ENCODE measurements at regions not wholly inside any gene's neighbourhood (a gene's known extent, or its start where the extent isn't known, plus 50 kb on each side); places are given as distances from the start of the nearest gene placed in this dataset.

- FAIRE-seq (no peak), DNase-seq (ENCODE audit: low spot score in 2 of 2) (no peak)
Measured at GRCh38 chr13:64910096-64910495, 2320.0 kb downstream of the PCDH9 start.

- FAIRE-seq = no peak
- no peak for DNase-seq (ENCODE audit: low spot score in 2 of 2)
Measured at GRCh38 chr13:64909184-64909583, 2321.0 kb downstream of the PCDH9 start.

GRCh38 chr13:64900039-64900438, 2330.1 kb downstream of the PCDH9 start:
- no peak for FAIRE-seq
- no peak for DNase-seq (ENCODE audit: low spot score in 2 of 2)

- no peak for FAIRE-seq
- DNase-seq (ENCODE audit: low spot score in 2 of 2) = no peak
Measured at GRCh38 chr13:64884976-64885375, 2345.2 kb downstream of the PCDH9 start.

GRCh38 chr13:64877176-64877575, 2353.0 kb downstream of the PCDH9 start:
- no peak for FAIRE-seq
- DNase-seq (ENCODE audit: low spot score in 2 of 2) = no peak

GRCh38 chr13:64871742-64872141, 2358.4 kb downstream of the PCDH9 start:
- FAIRE-seq (no peak), DNase-seq (ENCODE audit: low spot score in 2 of 2) (no peak)

- DNase-seq (ENCODE audit: low spot score in 2 of 2) = no peak
- FAIRE-seq = no peak
Measured at GRCh38 chr13:64869539-64869938, 2360.6 kb downstream of the PCDH9 start.

GRCh38 chr13:64867856-64868255, 2362.3 kb downstream of the PCDH9 start:
- FAIRE-seq (no peak), DNase-seq (ENCODE audit: low spot score in 2 of 2) (no peak)

- DNase-seq (ENCODE audit: low spot score in 2 of 2) = no peak
- FAIRE-seq = no peak
Measured at GRCh38 chr13:64866331-64866730, 2363.8 kb downstream of the PCDH9 start.

GRCh38 chr13:64855506-64855905, 2374.6 kb downstream of the PCDH9 start:
- DNase-seq (ENCODE audit: low spot score in 2 of 2) = no peak
- FAIRE-seq = no peak

- DNase-seq (ENCODE audit: low spot score in 2 of 2) (no peak), FAIRE-seq (no peak)
Measured at GRCh38 chr13:64850017-64850416, 2380.1 kb downstream of the PCDH9 start.

- DNase-seq (ENCODE audit: low spot score in 2 of 2) (no peak), FAIRE-seq (no peak)
Measured at GRCh38 chr13:64849196-64849595, 2380.9 kb downstream of the PCDH9 start.

- FAIRE-seq (no peak), DNase-seq (ENCODE audit: low spot score in 2 of 2) (no peak)
Measured at GRCh38 chr13:64847767-64848166, 2382.4 kb downstream of the PCDH9 start.

GRCh38 chr13:64845110-64845509, 2385.0 kb downstream of the PCDH9 start:
- FAIRE-seq (no peak), DNase-seq (ENCODE audit: low spot score in 2 of 2) (no peak)

- DNase-seq (ENCODE audit: low spot score in 2 of 2) = no peak
- FAIRE-seq = no peak
Measured at GRCh38 chr13:64819081-64819480, 2411.1 kb downstream of the PCDH9 start.

GRCh38 chr13:64817691-64818090, 2412.4 kb downstream of the PCDH9 start:
- FAIRE-seq = no peak
- DNase-seq (ENCODE audit: low spot score in 2 of 2) = no peak

GRCh38 chr13:64810750-64811149, 2419.4 kb downstream of the PCDH9 start:
- DNase-seq (ENCODE audit: low spot score in 2 of 2) = no peak
- FAIRE-seq = no peak

- no peak for FAIRE-seq
- no peak for DNase-seq (ENCODE audit: low spot score in 2 of 2)
Measured at GRCh38 chr13:64808704-64809103, 2421.4 kb downstream of the PCDH9 start.

- no peak for FAIRE-seq
- DNase-seq (ENCODE audit: low spot score in 2 of 2) = no peak
Measured at GRCh38 chr13:64801768-64802167, 2428.4 kb downstream of the PCDH9 start.

- DNase-seq (ENCODE audit: low spot score in 2 of 2) = no peak
- FAIRE-seq = no peak
Measured at GRCh38 chr13:64798422-64798821, 2431.7 kb downstream of the PCDH9 start.

- FAIRE-seq (no peak), DNase-seq (ENCODE audit: low spot score in 2 of 2) (no peak)
Measured at GRCh38 chr13:64793592-64793991, 2436.5 kb downstream of the PCDH9 start.

- FAIRE-seq = no peak
- no peak for DNase-seq (ENCODE audit: low spot score in 2 of 2)
Measured at GRCh38 chr13:64793131-64793530, 2437.0 kb downstream of the PCDH9 start.

GRCh38 chr13:64791373-64791772, 2438.8 kb downstream of the PCDH9 start:
- no peak for DNase-seq (ENCODE audit: low spot score in 2 of 2)
- no peak for FAIRE-seq

Measured in frontal cortex (tissue), 3 donors.